Gastrocnemius medialis (tissue), 4 donors: ENCODE measurements at regions not wholly inside any gene's neighbourhood (a gene's known extent, or its start where the extent isn't known, plus 50 kb on each side); places are given as distances from the start of the nearest gene placed in this dataset.

Experiments
- CTCF ChIP-seq, 5 experiments: fragments of 450-650 bp in 3 of 5; fragments of 200-600 bp in 2 of 5; sonication (generic) in 2 of 5; IDR thresholded peaks in 4 of 5; conservative IDR thresholded peaks in 1 of 5; 1 replicate in 4 of 5; 2 replicates in 1 of 5; pipeline ENCODE4 v1.5.1; 2016 to 2019; ENCODE audit warnings: antibody characterized with exemption in 5 of 5, mild to moderate bottlenecking in 3 of 5, moderate library complexity in 3 of 5
- POLR2A ChIP-seq, 2 donors: fragments of 450-650 bp; IDR thresholded peaks; one replicate each; pipeline ENCODE4 v1.6.1; 2017; ENCODE audit warnings: antibody characterized with exemption in 2 of 2, mild to moderate bottlenecking in 2 of 2, moderate library complexity in 2 of 2

- TF ChIP-seq CTCF (IDR thresholded peaks at IDR 0.05 in 4 of 5, conservative IDR thresholded peaks at IDR 0.05 in 1 of 5) (no peak), POLR2A (IDR thresholded peaks at IDR 0.05) (no peak)
Observed at GRCh38 chr20:51312480-51312783, 230.1 kb downstream of the NFATC2 start.
